HEK293 (cell line): ENCODE measurements at regions not wholly inside any gene's neighbourhood (a gene's known extent, or its start where the extent isn't known, plus 50 kb on each side); places are given as distances from the start of the nearest gene placed in this dataset.

Experiments
- CTCF ChIA-PET: fragments of 350-600 bp; formaldehyde crosslinking; extraction: SDS; loops from one replicate; lab custom pipeline; 2021; ENCODE audit warnings: antibody characterized with exemption; lab: Yijun Ruan, JAX
- POLR2A ChIA-PET: fragments of 300-600 bp; formaldehyde crosslinking; extraction: SDS; loops from one replicate; lab custom pipeline; 2020; ENCODE audit warnings: antibody characterized with exemption, inconsistent platforms; lab: Yijun Ruan, JAX
- H3K27ac ChIP-seq: fragments of 200-500 bp; sonication (Bioruptor generic); 2 replicates; pipeline ENCODE4 v1.5.1; 2014; ENCODE audit warnings: low read depth, low read length, control low read depth, inconsistent platforms; ENCODE audit errors: extremely low read depth
- H3K36me3 ChIP-seq, 2 experiments: fragments of 200-500 bp in 1 of 2; sonication (Bioruptor generic) in 1 of 2; 1 replicate in 1 of 2; 2 replicates in 1 of 2; pipeline ENCODE4 v1.5.1; 2014 to 2017; ENCODE audit warnings: inconsistent platforms in 2 of 2, low read length in 2 of 2; ENCODE audit not compliant: control insufficient read depth in 2 of 2, insufficient read depth in 1 of 2
- H3K4me1 ChIP-seq: fragments of 200-500 bp; sonication (Bioruptor generic); 2 replicates; pipeline ENCODE4 v1.5.1; 2014; ENCODE audit warnings: mild to moderate bottlenecking, low read length, inconsistent platforms; ENCODE audit not compliant: control insufficient read depth, insufficient read depth
- H3K4me3 ChIP-seq: 2 replicates; pipeline ENCODE4 v1.5.1; 2011; ENCODE audit warnings: low read depth, mild to moderate bottlenecking, control low read depth, low read length, moderate library complexity
- H3K9me3 ChIP-seq: fragments of 200-500 bp; sonication (Bioruptor generic); 2 replicates; pipeline ENCODE4 v1.5.1; 2014; ENCODE audit warnings: low read depth, low read length, inconsistent platforms; ENCODE audit not compliant: control insufficient read depth, insufficient read depth
- CTCF ChIP-seq: fragments of 450-650 bp; formaldehyde crosslinking; IDR thresholded peaks from 2 replicates; pipeline ENCODE4 v1.5.1; 2016; ENCODE audit warnings: missing biosample characterization, missing genetic modification characterization
- GFI1B ChIP-seq: fragments of 450-650 bp; formaldehyde crosslinking; IDR thresholded peaks from 2 replicates; pipeline ENCODE4 v1.5.1; 2016; ENCODE audit warnings: missing biosample characterization, missing genetic modification characterization
- GLIS1 ChIP-seq: fragments of 450-650 bp; formaldehyde crosslinking; IDR thresholded peaks from 2 replicates; pipeline ENCODE4 v1.5.1; 2016; ENCODE audit warnings: missing biosample characterization, missing genetic modification characterization
- HOXD13 ChIP-seq: sonication (generic); formaldehyde crosslinking; IDR thresholded peaks from 2 replicates; pipeline ENCODE4 v1.8.0; 2022; ENCODE audit warnings: missing genetic modification reagents, borderline replicate concordance
- SCRT1 ChIP-seq: fragments of 450-650 bp; formaldehyde crosslinking; IDR thresholded peaks from 2 replicates; pipeline ENCODE4 v1.5.1; 2016; ENCODE audit warnings: missing biosample characterization, missing genetic modification characterization, borderline replicate concordance
- SP2 ChIP-seq: fragments of 450-650 bp; formaldehyde crosslinking; IDR thresholded peaks from 2 replicates; pipeline ENCODE4 v1.5.1; 2016; ENCODE audit warnings: missing biosample characterization, missing genetic modification characterization
- WT1 ChIP-seq: fragments of 450-650 bp; formaldehyde crosslinking; IDR thresholded peaks from 2 replicates; pipeline ENCODE4 v1.5.1; 2016; ENCODE audit warnings: missing biosample characterization, missing genetic modification characterization
- YY1 ChIP-seq: fragments of 450-650 bp; formaldehyde crosslinking; IDR thresholded peaks from 2 replicates; pipeline ENCODE4 v1.5.1; 2018; ENCODE audit warnings: missing biosample characterization, missing genetic modification characterization
- ZBTB21 ChIP-seq: fragments of 450-650 bp; formaldehyde crosslinking; IDR thresholded peaks from 2 replicates; pipeline ENCODE4 v1.5.1; 2017; ENCODE audit warnings: missing biosample characterization, missing genetic modification characterization
- ZBTB6 ChIP-seq: fragments of 450-650 bp; formaldehyde crosslinking; IDR thresholded peaks from 2 replicates; pipeline ENCODE4 v1.5.1; 2017; ENCODE audit warnings: missing biosample characterization, missing genetic modification characterization
- ZIC2 ChIP-seq: fragments of 450-650 bp; formaldehyde crosslinking; IDR thresholded peaks from 2 replicates; pipeline ENCODE4 v1.5.1; 2016; ENCODE audit warnings: missing biosample characterization, missing genetic modification characterization
- ZNF121 ChIP-seq: fragments of 450-650 bp; formaldehyde crosslinking; IDR thresholded peaks from 2 replicates; pipeline ENCODE4 v1.5.1; 2016; ENCODE audit warnings: missing biosample characterization, missing genetic modification characterization
- ZNF132 ChIP-seq: fragments of 450-650 bp; formaldehyde crosslinking; IDR thresholded peaks from 2 replicates; pipeline ENCODE4 v1.5.1; 2017; ENCODE audit warnings: missing biosample characterization, missing genetic modification characterization, borderline replicate concordance
- ZNF202 ChIP-seq: fragments of 450-650 bp; formaldehyde crosslinking; IDR thresholded peaks from 2 replicates; pipeline ENCODE4 v1.5.1; 2016; ENCODE audit warnings: missing biosample characterization, missing genetic modification characterization, borderline replicate concordance
- ZNF324 ChIP-seq: fragments of 450-650 bp; formaldehyde crosslinking; IDR thresholded peaks from 2 replicates; pipeline ENCODE4 v1.5.1; 2016; ENCODE audit warnings: missing biosample characterization, missing genetic modification characterization
- ZNF37A ChIP-seq: fragments of 450-650 bp; IDR thresholded peaks from 2 replicates; pipeline ENCODE4 v1.5.1; 2018; ENCODE audit warnings: missing biosample characterization, missing genetic modification characterization
- ZNF48 ChIP-seq: fragments of 450-650 bp; formaldehyde crosslinking; IDR thresholded peaks from 2 replicates; pipeline ENCODE4 v1.5.1; 2016; ENCODE audit warnings: missing biosample characterization, missing genetic modification characterization
- ZNF530 ChIP-seq: fragments of 450-650 bp; formaldehyde crosslinking; IDR thresholded peaks from 2 replicates; pipeline ENCODE4 v1.5.1; 2016; ENCODE audit warnings: low read depth, missing biosample characterization, missing genetic modification characterization
- ZNF549 ChIP-seq: fragments of 450-650 bp; IDR thresholded peaks from 2 replicates; pipeline ENCODE4 v1.5.1; 2018; ENCODE audit warnings: missing biosample characterization, missing genetic modification characterization, mild to moderate bottlenecking, inconsistent platforms, moderate library complexity
- ZNF561 ChIP-seq: fragments of 450-650 bp; IDR thresholded peaks from 2 replicates; pipeline ENCODE4 v1.5.1; 2018; ENCODE audit warnings: missing biosample characterization, missing genetic modification characterization, borderline replicate concordance
- ZNF600 ChIP-seq: fragments of 450-650 bp; formaldehyde crosslinking; IDR thresholded peaks from 2 replicates; pipeline ENCODE4 v1.5.1; 2016; ENCODE audit warnings: missing biosample characterization, missing genetic modification characterization
- ZNF664 ChIP-seq: fragments of 450-650 bp; formaldehyde crosslinking; IDR thresholded peaks from 2 replicates; pipeline ENCODE4 v1.5.1; 2016; ENCODE audit warnings: missing biosample characterization, missing genetic modification characterization
- ZNF677 ChIP-seq: fragments of 450-650 bp; IDR thresholded peaks from 2 replicates; pipeline ENCODE4 v1.5.0; 2018; ENCODE audit warnings: missing biosample characterization, mild to moderate bottlenecking, missing genetic modification characterization, moderate library complexity
- ZNF701 ChIP-seq: fragments of 450-650 bp; formaldehyde crosslinking; IDR thresholded peaks from 2 replicates; pipeline ENCODE4 v1.5.1; 2016; ENCODE audit warnings: missing biosample characterization, missing genetic modification characterization
- TF ChIP-seq, protein P1 (sequence below): fragments of 450-650 bp; formaldehyde crosslinking; IDR thresholded peaks from 2 replicates; pipeline ENCODE4 v1.5.1; 2016; ENCODE audit warnings: missing biosample characterization, missing genetic modification characterization

GRCh38 chr20:48411245-48411644 lies 416.6 kb downstream of the PREX1 start:
- H3K27ac ChIP-seq: no peak overlapping the region
- H3K9me3 ChIP-seq: no peaks in the 10 kb centered on the region
- no peaks in the 10 kb centered on the region for H3K36me3 ChIP-seq
- no peaks in the 10 kb centered on the region for H3K4me1 ChIP-seq
- no peak overlapping the region for H3K4me3 ChIP-seq
- ChIA-PET POLR2A (no interaction called here), CTCF (no interaction called here)
- TF ChIP-seq GFI1B (tag by site-specific recombination) (no peak), ZNF664 (tag by site-specific recombination) (no peak), ZNF121 (tag by site-specific recombination) (no peak), ZNF132 (tag by site-specific recombination) (no peak), ZBTB21 (tag by site-specific recombination) (no peak), ZIC2 (no peak), ZNF677 (tag by site-specific recombination) (no peak), WT1 (no peak), YY1 (tag by site-specific recombination) (no peak), ZNF600 (no peak), ZNF530 (no peak), ZNF561 (tag by site-specific recombination) (no peak)

DNA sequence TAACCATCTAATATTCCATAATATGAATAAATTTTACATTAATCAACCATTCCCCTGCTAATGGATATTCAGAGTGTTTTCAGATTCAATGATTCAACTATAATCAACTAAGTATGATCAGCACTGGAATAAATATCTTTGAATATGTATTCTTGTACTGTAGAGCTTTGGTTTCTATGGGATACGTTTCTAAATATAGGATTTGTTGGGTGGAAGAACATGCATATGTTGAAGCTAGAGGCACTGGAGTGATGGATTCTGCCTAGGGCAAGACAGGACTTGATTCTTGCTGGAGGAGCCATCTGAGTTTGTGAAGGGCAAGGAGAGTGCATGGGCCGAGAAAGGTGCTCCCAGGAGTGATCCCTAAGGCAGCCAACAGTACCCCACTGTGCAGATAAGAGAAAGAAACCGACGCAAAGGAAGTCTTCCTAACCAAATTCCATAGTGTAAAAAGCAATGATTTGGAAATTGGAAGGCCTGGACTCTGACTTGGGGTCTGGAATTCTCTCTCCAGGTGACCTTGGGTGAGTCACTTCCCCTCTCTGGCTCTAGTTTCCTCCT lies 418.7 kb downstream of the PREX1 start:
- CTCF ChIA-PET: no interaction called here
- TF ChIP-seq ZNF664 (tag by site-specific recombination) (no peak), ZNF600 (no peak), ZNF37A (no peak), ZNF701 (tag by site-specific recombination) (no peak), SCRT1 (tag by site-specific recombination) (no peak), ZNF324 (tag by site-specific recombination) (no peak), ZBTB6 (tag by site-specific recombination) (no peak)
- POLR2A ChIA-PET: no interaction called here
- H3K4me3 ChIP-seq: no peak overlapping the region
- no peak overlapping the region for H3K27ac ChIP-seq
- H3K36me3 ChIP-seq: no peaks in the 10 kb centered on the region
- H3K9me3 ChIP-seq: no peaks in the 10 kb centered on the region
- H3K4me1 ChIP-seq: no peaks in the 10 kb centered on the region

DNA sequence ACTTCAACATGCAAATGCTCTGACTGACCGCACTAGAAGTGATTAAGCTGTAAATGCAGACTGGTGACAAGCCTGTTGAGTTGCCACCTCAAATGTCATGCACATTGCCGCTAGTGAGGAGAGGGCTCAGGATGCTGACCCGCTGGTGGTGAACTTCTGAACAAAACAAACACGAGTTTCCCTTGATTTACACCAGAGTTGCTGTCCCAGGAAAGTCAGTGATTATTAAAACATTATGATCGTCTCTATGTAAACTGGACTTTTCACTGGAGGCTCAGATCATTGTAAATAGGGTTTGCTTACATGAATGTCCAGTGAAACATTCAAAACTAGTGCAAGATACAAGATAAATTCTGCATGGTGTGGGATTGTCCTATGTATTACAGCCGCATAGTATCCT lies 420.1 kb downstream of the PREX1 start:
- no peak overlapping the region for H3K27ac ChIP-seq
- H3K4me3 ChIP-seq: no peak overlapping the region
- ChIA-PET CTCF (interaction anchor here (0.5 kb wide), 1 partner anchor 60 kb away, joined by 3 read pairs; no protein-coding TSS in a partner anchor), POLR2A (no interaction called here)
- H3K4me1 ChIP-seq: no peaks in the 10 kb centered on the region
- no peaks in the 10 kb centered on the region for H3K36me3 ChIP-seq
- H3K9me3 ChIP-seq: no peaks in the 10 kb centered on the region
- TF ChIP-seq ZNF549 (tag by site-specific recombination): no peak

DNA sequence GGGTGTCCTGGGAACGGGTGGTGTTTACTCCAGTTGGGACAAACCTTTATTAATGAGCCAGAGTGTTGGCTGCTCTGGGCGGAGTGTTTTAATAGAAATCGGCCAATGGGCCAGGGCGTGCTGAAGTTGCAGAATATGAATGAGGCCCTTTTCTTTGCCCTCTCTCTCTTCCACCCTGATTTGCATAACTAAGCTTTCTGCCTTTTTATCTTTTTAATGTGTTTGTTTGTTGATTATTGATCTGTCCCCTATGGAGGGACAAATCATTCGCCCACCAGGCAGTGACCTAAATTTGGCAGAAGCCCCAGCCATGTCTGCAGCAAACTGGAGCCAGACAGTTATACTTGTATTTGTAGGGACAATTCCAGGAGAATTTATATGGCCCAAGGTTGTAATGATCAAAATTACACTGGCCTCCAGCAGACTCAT lies 420.9 kb downstream of the PREX1 start:
- ChIA-PET POLR2A (no interaction called here), CTCF (interaction anchor here (1.0 kb wide), 1 partner anchor 214 kb away, joined by 3 read pairs; no protein-coding TSS in a partner anchor)
- TF ChIP-seq ZNF48 (tag by site-specific recombination) (no peak), HOXD13 (CRISPR knock-in tag) (no peak), SP2 (no peak), GLIS1 (tag by site-specific recombination) (peak; percentile 54; the same call in 1 of the 2 replicates), CTCF (tag by site-specific recombination) (no peak), ZNF202 (tag by site-specific recombination) (no peak)
- TF ChIP-seq, protein P1, sequence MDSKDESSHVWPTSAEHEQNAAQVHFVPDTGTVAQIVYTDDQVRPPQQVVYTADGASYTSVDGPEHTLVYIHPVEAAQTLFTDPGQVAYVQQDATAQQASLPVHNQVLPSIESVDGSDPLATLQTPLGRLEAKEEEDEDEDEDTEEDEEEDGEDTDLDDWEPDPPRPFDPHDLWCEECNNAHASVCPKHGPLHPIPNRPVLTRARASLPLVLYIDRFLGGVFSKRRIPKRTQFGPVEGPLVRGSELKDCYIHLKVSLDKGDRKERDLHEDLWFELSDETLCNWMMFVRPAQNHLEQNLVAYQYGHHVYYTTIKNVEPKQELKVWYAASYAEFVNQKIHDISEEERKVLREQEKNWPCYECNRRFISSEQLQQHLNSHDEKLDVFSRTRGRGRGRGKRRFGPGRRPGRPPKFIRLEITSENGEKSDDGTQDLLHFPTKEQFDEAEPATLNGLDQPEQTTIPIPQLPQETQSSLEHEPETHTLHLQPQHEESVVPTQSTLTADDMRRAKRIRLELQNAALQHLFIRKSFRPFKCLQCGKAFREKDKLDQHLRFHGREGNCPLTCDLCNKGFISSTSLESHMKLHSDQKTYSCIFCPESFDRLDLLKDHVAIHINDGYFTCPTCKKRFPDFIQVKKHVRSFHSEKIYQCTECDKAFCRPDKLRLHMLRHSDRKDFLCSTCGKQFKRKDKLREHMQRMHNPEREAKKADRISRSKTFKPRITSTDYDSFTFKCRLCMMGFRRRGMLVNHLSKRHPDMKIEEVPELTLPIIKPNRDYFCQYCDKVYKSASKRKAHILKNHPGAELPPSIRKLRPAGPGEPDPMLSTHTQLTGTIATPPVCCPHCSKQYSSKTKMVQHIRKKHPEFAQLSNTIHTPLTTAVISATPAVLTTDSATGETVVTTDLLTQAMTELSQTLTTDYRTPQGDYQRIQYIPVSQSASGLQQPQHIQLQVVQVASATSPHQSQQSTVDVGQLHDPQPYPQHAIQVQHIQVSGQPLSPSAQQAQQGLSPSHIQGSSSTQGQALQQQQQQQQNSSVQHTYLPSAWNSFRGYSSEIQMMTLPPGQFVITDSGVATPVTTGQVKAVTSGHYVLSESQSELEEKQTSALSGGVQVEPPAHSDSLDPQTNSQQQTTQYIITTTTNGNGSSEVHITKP (tag by site-specific recombination): no peak
- TF ChIP-seq, all 188 proteins: peak for 1
- Histone ChIP-seq H3K4me3 (no peak overlapping the region), H3K27ac (no peak overlapping the region), H3K4me1 (no peaks in the 10 kb centered on the region), H3K36me3 (no peaks in the 10 kb centered on the region), H3K9me3 (no peaks in the 10 kb centered on the region)
